ENCODE measurements at regions not wholly inside any gene's neighbourhood (a gene's known extent, or its start where the extent isn't known, plus 50 kb on each side); places are given as distances from the start of the nearest gene placed in this dataset.

DNA sequence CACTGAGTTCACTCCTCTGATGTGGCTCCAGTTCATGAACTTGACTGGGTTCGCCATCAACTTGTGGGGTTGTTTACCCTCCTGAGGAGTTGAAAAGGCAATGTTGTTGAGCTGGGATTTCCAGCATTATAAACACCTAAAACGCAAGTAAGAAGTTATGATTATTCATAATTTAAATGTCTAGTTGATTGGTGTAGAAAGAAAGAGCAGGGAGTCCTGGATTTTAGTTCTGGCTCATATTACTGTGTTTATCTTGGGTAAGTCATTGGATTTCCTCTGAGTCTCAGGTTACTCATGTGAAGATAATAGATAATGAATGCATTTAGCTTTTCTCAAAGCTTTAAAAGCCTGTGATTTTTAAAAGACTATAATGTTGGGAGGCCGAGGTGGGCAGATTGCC lies 438.0 kb upstream of the CDH20 start:
- Histone ChIP-seq H3K27me3 (no peaks in the 10 kb centered on the region), H3K4me1 (peaks cover 4% of the 10 kb centered on the region), H3K36me3 (no peaks in the 10 kb centered on the region), H3K4me3 (no peak overlapping the region), H3K9me3 (no peaks in the 10 kb centered on the region), H3K27ac (no peak overlapping the region)
- TF ChIP-seq POLR2AphosphoS5 (IDR thresholded peaks at IDR 0.05; ENCODE audit: insufficient read depth in 1 of 2, low read depth in 1 of 2), result no peak
- TF ChIP-seq POLR2A (IDR thresholded peaks at IDR 0.05), result no peak
- TF ChIP-seq, protein P1, sequence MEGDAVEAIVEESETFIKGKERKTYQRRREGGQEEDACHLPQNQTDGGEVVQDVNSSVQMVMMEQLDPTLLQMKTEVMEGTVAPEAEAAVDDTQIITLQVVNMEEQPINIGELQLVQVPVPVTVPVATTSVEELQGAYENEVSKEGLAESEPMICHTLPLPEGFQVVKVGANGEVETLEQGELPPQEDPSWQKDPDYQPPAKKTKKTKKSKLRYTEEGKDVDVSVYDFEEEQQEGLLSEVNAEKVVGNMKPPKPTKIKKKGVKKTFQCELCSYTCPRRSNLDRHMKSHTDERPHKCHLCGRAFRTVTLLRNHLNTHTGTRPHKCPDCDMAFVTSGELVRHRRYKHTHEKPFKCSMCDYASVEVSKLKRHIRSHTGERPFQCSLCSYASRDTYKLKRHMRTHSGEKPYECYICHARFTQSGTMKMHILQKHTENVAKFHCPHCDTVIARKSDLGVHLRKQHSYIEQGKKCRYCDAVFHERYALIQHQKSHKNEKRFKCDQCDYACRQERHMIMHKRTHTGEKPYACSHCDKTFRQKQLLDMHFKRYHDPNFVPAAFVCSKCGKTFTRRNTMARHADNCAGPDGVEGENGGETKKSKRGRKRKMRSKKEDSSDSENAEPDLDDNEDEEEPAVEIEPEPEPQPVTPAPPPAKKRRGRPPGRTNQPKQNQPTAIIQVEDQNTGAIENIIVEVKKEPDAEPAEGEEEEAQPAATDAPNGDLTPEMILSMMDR (IDR thresholded peaks at IDR 0.05), result no peak
- no peak for DNase-seq (ENCODE audit: extremely low spot score in 2 of 2)
- intact Hi-C loops (cut with DNase I), result no loop called here

DNA sequence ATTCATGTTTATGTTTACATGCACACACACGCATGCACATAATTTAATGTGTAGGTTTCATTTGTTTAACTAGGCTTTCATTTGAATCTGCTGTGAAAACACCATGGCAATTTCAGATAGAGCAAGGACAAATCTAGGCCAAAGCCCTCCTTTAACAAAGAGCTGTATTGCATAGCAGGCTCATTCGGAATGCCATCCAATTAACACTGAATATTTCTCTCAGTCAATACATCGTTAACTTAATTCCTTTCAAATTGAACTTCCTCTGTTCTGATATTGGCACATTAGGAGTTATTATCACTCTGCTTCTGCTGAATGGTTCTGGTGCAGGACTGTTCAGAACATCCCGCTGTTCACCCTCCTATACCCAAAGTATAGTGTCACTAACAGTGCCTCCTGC lies 435.1 kb upstream of the CDH20 start:
- intact Hi-C loops (cut with DNase I), result no loop called here
- no peak overlapping the region for H3K27ac ChIP-seq
- TF ChIP-seq POLR2A (IDR thresholded peaks at IDR 0.05), result no peak
- TF ChIP-seq POLR2AphosphoS5 (IDR thresholded peaks at IDR 0.05; ENCODE audit: insufficient read depth in 1 of 2, low read depth in 1 of 2), result no peak
- TF ChIP-seq, protein P1 (IDR thresholded peaks at IDR 0.05), result no peak

DNA sequence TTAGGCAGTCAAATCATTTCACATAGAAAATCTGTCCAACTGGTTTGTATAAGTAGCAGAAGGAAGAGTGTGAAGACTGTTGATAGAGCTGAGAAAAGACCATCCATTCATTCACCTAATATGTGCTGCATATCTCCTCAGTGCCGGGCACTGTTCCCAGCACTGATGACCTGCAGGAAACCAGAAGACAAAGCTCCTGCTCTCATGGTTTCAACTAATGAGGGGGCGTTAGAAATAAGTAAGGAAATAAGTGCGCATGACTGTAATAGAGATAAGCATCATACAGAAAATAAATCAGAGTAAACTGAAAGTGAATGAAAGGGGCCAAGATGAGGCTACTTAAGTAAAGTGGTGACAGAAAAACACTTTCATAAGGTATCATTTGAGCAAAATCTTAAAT lies 427.5 kb upstream of the CDH20 start:
- no peak for TF ChIP-seq POLR2AphosphoS5 (IDR thresholded peaks at IDR 0.05; ENCODE audit: insufficient read depth in 1 of 2, low read depth in 1 of 2)
- TF ChIP-seq, protein P1 (IDR thresholded peaks at IDR 0.05), result no peak
- TF ChIP-seq POLR2A (IDR thresholded peaks at IDR 0.05), result no peak
- Histone ChIP-seq H3K4me1 (no peaks in the 10 kb centered on the region), H3K9me3 (no peaks in the 10 kb centered on the region), H3K36me3 (no peaks in the 10 kb centered on the region), H3K27me3 (no peaks in the 10 kb centered on the region), H3K4me3 (no peak overlapping the region), H3K27ac (no peak overlapping the region)
- intact Hi-C loops (cut with DNase I), result no loop called here
- DNase-seq (ENCODE audit: extremely low spot score in 2 of 2), result no peak

More for the DNA sequence above, 435.1 kb upstream of the CDH20 start:
- Histone ChIP-seq H3K36me3 (no peaks in the 10 kb centered on the region), H3K4me3 (no peak overlapping the region), H3K4me1 (peaks cover 4% of the 10 kb centered on the region), H3K9me3 (no peaks in the 10 kb centered on the region), H3K27me3 (no peaks in the 10 kb centered on the region)
- DNase-seq (ENCODE audit: extremely low spot score in 2 of 2), result no peak

GRCh38 chr18:60910534-60910933 lies 422.7 kb upstream of the CDH20 start:
- Histone ChIP-seq H3K4me3 (no peak overlapping the region), H3K4me1 (no peaks in the 10 kb centered on the region), H3K36me3 (no peaks in the 10 kb centered on the region), H3K9me3 (no peaks in the 10 kb centered on the region), H3K27me3 (no peaks in the 10 kb centered on the region), H3K27ac (no peak overlapping the region)
- DNase-seq (ENCODE audit: extremely low spot score in 2 of 2), result no peak
- intact Hi-C loops (cut with DNase I), result no loop called here
- TF ChIP-seq, protein P1 (IDR thresholded peaks at IDR 0.05), result no peak
- TF ChIP-seq POLR2AphosphoS5 (IDR thresholded peaks at IDR 0.05; ENCODE audit: insufficient read depth in 1 of 2, low read depth in 1 of 2) (no peak), POLR2A (IDR thresholded peaks at IDR 0.05) (no peak)

GRCh38 chr18:60911504-60911903 lies 421.7 kb upstream of the CDH20 start:
- no peaks in the 10 kb centered on the region for H3K36me3 ChIP-seq

More at GRCh38 chr18:60911504-60911903, 421.7 kb upstream of the CDH20 start:
- intact Hi-C loops (cut with DNase I), result no loop called here
- H3K27me3 ChIP-seq, result no peaks in the 10 kb centered on the region
- no peak for TF ChIP-seq POLR2A (IDR thresholded peaks at IDR 0.05)
- TF ChIP-seq POLR2AphosphoS5 (IDR thresholded peaks at IDR 0.05; ENCODE audit: insufficient read depth in 1 of 2, low read depth in 1 of 2), result no peak
- TF ChIP-seq, protein P1 (IDR thresholded peaks at IDR 0.05), result no peak
- DNase-seq (ENCODE audit: extremely low spot score in 2 of 2), result no peak
- H3K4me3 ChIP-seq, result no peak overlapping the region
- no peak overlapping the region for H3K27ac ChIP-seq
- H3K9me3 ChIP-seq, result no peaks in the 10 kb centered on the region
- no peaks in the 10 kb centered on the region for H3K4me1 ChIP-seq
